ENCODE measurements at regions not wholly inside any gene's neighbourhood (a gene's known extent, or its start where the extent isn't known, plus 50 kb on each side); places are given as distances from the start of the nearest gene placed in this dataset.

- Mint-ChIP-seq H3K36me3 (no peaks in the 10 kb centered on the region), H3K9me3 (peaks cover 2 to 6% (median 4%) of the 10 kb centered on the region in 3 donors), H3K4me1 (no peaks in the 10 kb centered on the region), H3K27me3 (no peaks in the 10 kb centered on the region), H3K4me3 (no peak overlapping the region), H3K27ac (no peak overlapping the region)
- WGBS (ENCODE audit: insufficient coverage): 83% methylated on average over 2 of the region's 7 CpGs
- ATAC-seq (replicated peaks in 1 of 4) (no peak), DNase-seq (no peak)
- no peaks in the 10 kb centered on the region for H3K4me1 ChIP-seq (ENCODE audit: control insufficient read depth in 1 of 2, extremely low read depth in 1 of 2, insufficient read depth in 2 of 2, low read length in 2 of 2)
- H3K9me3 ChIP-seq: no peaks in the 10 kb centered on the region
- no peak overlapping the region for H3K4me3 ChIP-seq (ENCODE audit: control insufficient read depth in 1 of 2, extremely low read depth in 1 of 2, low read length in 1 of 2)
- H3K27me3 ChIP-seq (replicated peaks in 1 of 2; ENCODE audit: control insufficient read depth in 2 of 2, extremely low read depth in 1 of 2, insufficient read depth in 2 of 2, low read length in 1 of 2): peaks cover 0 to 27% of the 10 kb centered on the region in 2 experiments
- H3K36me3 ChIP-seq (ENCODE audit: control insufficient read depth in 2 of 2, extremely low read depth in 1 of 2, insufficient read depth in 1 of 2, low read length in 1 of 2): no peaks in the 10 kb centered on the region
- POLR2A ChIA-PET: no interaction called here
- H3K27ac ChIP-seq (ENCODE audit: low read length): no peak overlapping the region
- CTCF ChIA-PET: no interaction called here
These were observed 210.1 kb upstream of the TNRC6C start for GRCh38 chr17:77748436-77748835.

GRCh38 chr17:77749321-77749751 is 209.2 kb upstream of the TNRC6C start:
- Histone ChIP-seq H3K27me3 (replicated peaks in 1 of 2; ENCODE audit: control insufficient read depth in 2 of 2, extremely low read depth in 1 of 2, insufficient read depth in 2 of 2, low read length in 1 of 2) (peaks cover 0 to 32% of the 10 kb centered on the region in 2 experiments), H3K4me1 (ENCODE audit: control insufficient read depth in 1 of 2, extremely low read depth in 1 of 2, insufficient read depth in 2 of 2, low read length in 2 of 2) (no peaks in the 10 kb centered on the region), H3K36me3 (ENCODE audit: control insufficient read depth in 2 of 2, extremely low read depth in 1 of 2, insufficient read depth in 1 of 2, low read length in 1 of 2) (no peaks in the 10 kb centered on the region), H3K9me3 (no peaks in the 10 kb centered on the region), H3K27ac (ENCODE audit: low read length) (no peak overlapping the region), H3K4me3 (ENCODE audit: control insufficient read depth in 1 of 2, extremely low read depth in 1 of 2, low read length in 1 of 2) (no peak overlapping the region)
- no peaks in the 10 kb centered on the region for H3K36me3 Mint-ChIP-seq
- H3K4me3 Mint-ChIP-seq: no peak overlapping the region
- DNase-seq (no peak), ATAC-seq (replicated peaks in 1 of 4) (no peak)
- 87% methylated on average over 5 of the region's 6 CpGs for WGBS (ENCODE audit: insufficient coverage)
- ChIA-PET POLR2A (interaction anchor here in 1 of 2 donors (0.6 kb wide), 1 partner anchor 1320 kb away, joined by 4 read pairs; no protein-coding TSS in a partner anchor), CTCF (interaction anchor here in 1 of 2 donors (1.1 kb wide), 1 partner anchor 13 kb away, joined by 4 read pairs; no protein-coding TSS in a partner anchor)
- no peaks in the 10 kb centered on the region for H3K27me3 Mint-ChIP-seq
- no peaks in the 10 kb centered on the region for H3K4me1 Mint-ChIP-seq
- no peak overlapping the region for H3K27ac Mint-ChIP-seq
- H3K9me3 Mint-ChIP-seq: peaks cover 2 to 6% (median 4%) of the 10 kb centered on the region in 3 donors

GRCh38 chr17:77749989-77750388 is 208.5 kb upstream of the TNRC6C start:
- H3K4me3 ChIP-seq (ENCODE audit: control insufficient read depth in 1 of 2, extremely low read depth in 1 of 2, low read length in 1 of 2): no peak overlapping the region
- H3K4me1 ChIP-seq (ENCODE audit: control insufficient read depth in 1 of 2, extremely low read depth in 1 of 2, insufficient read depth in 2 of 2, low read length in 2 of 2): no peaks in the 10 kb centered on the region
- ATAC-seq (replicated peaks in 1 of 4) (no peak), DNase-seq (no peak)
- Mint-ChIP-seq H3K27me3 (no peaks in the 10 kb centered on the region), H3K27ac (no peak overlapping the region), H3K4me3 (no peak overlapping the region), H3K4me1 (no peaks in the 10 kb centered on the region), H3K36me3 (no peaks in the 10 kb centered on the region), H3K9me3 (peaks cover 2 to 9% (median 4%) of the 10 kb centered on the region in 3 donors)
- H3K27me3 ChIP-seq (replicated peaks in 1 of 2; ENCODE audit: control insufficient read depth in 2 of 2, extremely low read depth in 1 of 2, insufficient read depth in 2 of 2, low read length in 1 of 2): peaks cover 0 to 29% of the 10 kb centered on the region in 2 experiments
- H3K27ac ChIP-seq (ENCODE audit: low read length): no peak overlapping the region
- no peaks in the 10 kb centered on the region for H3K36me3 ChIP-seq (ENCODE audit: control insufficient read depth in 2 of 2, extremely low read depth in 1 of 2, insufficient read depth in 1 of 2, low read length in 1 of 2)
- H3K9me3 ChIP-seq: no peaks in the 10 kb centered on the region
- WGBS (ENCODE audit: insufficient coverage): 85% methylated on average over 5 of the region's 7 CpGs
- ChIA-PET CTCF (interaction anchor here in 1 of 2 donors (1.1 kb wide), 1 partner anchor 14 kb away, joined by 4 read pairs; no protein-coding TSS in a partner anchor), POLR2A (no interaction called here)

GRCh38 chr17:77750427-77751043 is 208.0 kb upstream of the TNRC6C start:
- no peaks in the 10 kb centered on the region for H3K36me3 ChIP-seq (ENCODE audit: control insufficient read depth in 2 of 2, extremely low read depth in 1 of 2, insufficient read depth in 1 of 2, low read length in 1 of 2)
- Mint-ChIP-seq H3K4me3 (no peak overlapping the region), H3K4me1 (no peaks in the 10 kb centered on the region), H3K27ac (no peak overlapping the region), H3K27me3 (no peaks in the 10 kb centered on the region), H3K9me3 (peaks cover 0 to 4% (median 0%) of the 10 kb centered on the region in 3 donors), H3K36me3 (no peaks in the 10 kb centered on the region)
- H3K4me3 ChIP-seq (ENCODE audit: control insufficient read depth in 1 of 2, extremely low read depth in 1 of 2, low read length in 1 of 2): no peak overlapping the region
- H3K27ac ChIP-seq (ENCODE audit: low read length): no peak overlapping the region
- CTCF ChIA-PET: no interaction called here
- no peak for DNase-seq
- ATAC-seq (replicated peaks in 1 of 4): no peak
- peaks cover 0 to 32% of the 10 kb centered on the region in 2 experiments for H3K27me3 ChIP-seq (replicated peaks in 1 of 2; ENCODE audit: control insufficient read depth in 2 of 2, extremely low read depth in 1 of 2, insufficient read depth in 2 of 2, low read length in 1 of 2)
- H3K9me3 ChIP-seq: no peaks in the 10 kb centered on the region
- H3K4me1 ChIP-seq (ENCODE audit: control insufficient read depth in 1 of 2, extremely low read depth in 1 of 2, insufficient read depth in 2 of 2, low read length in 2 of 2): no peaks in the 10 kb centered on the region
- WGBS (ENCODE audit: insufficient coverage): 84% methylated on average over 4 of the region's 5 CpGs
- POLR2A ChIA-PET: no interaction called here

GRCh38 chr17:77753246-77753645 is 205.3 kb upstream of the TNRC6C start:
- H3K36me3 ChIP-seq (ENCODE audit: control insufficient read depth in 2 of 2, extremely low read depth in 1 of 2, insufficient read depth in 1 of 2, low read length in 1 of 2): no peaks in the 10 kb centered on the region
- no peak overlapping the region for H3K4me3 ChIP-seq (ENCODE audit: control insufficient read depth in 1 of 2, extremely low read depth in 1 of 2, low read length in 1 of 2)
- CTCF ChIA-PET: no interaction called here
- DNase-seq: no peak
- no peak overlapping the region for H3K27ac ChIP-seq (ENCODE audit: low read length)
- no peaks in the 10 kb centered on the region for H3K36me3 Mint-ChIP-seq
- peaks cover 0 to 32% of the 10 kb centered on the region in 2 experiments for H3K27me3 ChIP-seq (replicated peaks in 1 of 2; ENCODE audit: control insufficient read depth in 2 of 2, extremely low read depth in 1 of 2, insufficient read depth in 2 of 2, low read length in 1 of 2)
- H3K4me3 Mint-ChIP-seq: no peak overlapping the region
- no peak overlapping the region for H3K27ac Mint-ChIP-seq
- POLR2A ChIA-PET: interaction anchor here in 1 of 2 donors (0.6 kb wide), 1 partner anchor 114 kb away, joined by 4 read pairs; no protein-coding TSS in a partner anchor
- H3K4me1 Mint-ChIP-seq: no peaks in the 10 kb centered on the region
- ATAC-seq (replicated peaks in 1 of 4): no peak
- H3K9me3 Mint-ChIP-seq: peaks cover 0 to 4% (median 0%) of the 10 kb centered on the region in 3 donors
- H3K27me3 Mint-ChIP-seq: no peaks in the 10 kb centered on the region
- 86% methylated on average over 1 of the region's 8 CpGs for WGBS (ENCODE audit: insufficient coverage)
- H3K9me3 ChIP-seq: no peaks in the 10 kb centered on the region
- H3K4me1 ChIP-seq (ENCODE audit: control insufficient read depth in 1 of 2, extremely low read depth in 1 of 2, insufficient read depth in 2 of 2, low read length in 2 of 2): no peaks in the 10 kb centered on the region

- ATAC-seq (replicated peaks in 1 of 4) (no peak), DNase-seq (no peak)
- Histone ChIP-seq H3K36me3 (ENCODE audit: control insufficient read depth in 2 of 2, extremely low read depth in 1 of 2, insufficient read depth in 1 of 2, low read length in 1 of 2) (no peaks in the 10 kb centered on the region), H3K27me3 (replicated peaks in 1 of 2; ENCODE audit: control insufficient read depth in 2 of 2, extremely low read depth in 1 of 2, insufficient read depth in 2 of 2, low read length in 1 of 2) (peaks cover 0 to 32% of the 10 kb centered on the region in 2 experiments), H3K4me3 (ENCODE audit: control insufficient read depth in 1 of 2, extremely low read depth in 1 of 2, low read length in 1 of 2) (no peak overlapping the region), H3K9me3 (no peaks in the 10 kb centered on the region), H3K27ac (ENCODE audit: low read length) (no peak overlapping the region), H3K4me1 (ENCODE audit: control insufficient read depth in 1 of 2, extremely low read depth in 1 of 2, insufficient read depth in 2 of 2, low read length in 2 of 2) (no peaks in the 10 kb centered on the region)
- H3K4me3 Mint-ChIP-seq: no peak overlapping the region
- H3K27ac Mint-ChIP-seq: no peak overlapping the region
- POLR2A ChIA-PET: interaction anchor here (0.5 to 0.6 kb wide), 2 partner anchors 114 to 231 kb away, joined by 3 to 4 read pairs; no protein-coding TSS in a partner anchor
- peaks cover 0 to 4% (median 0%) of the 10 kb centered on the region in 3 donors for H3K9me3 Mint-ChIP-seq
- H3K4me1 Mint-ChIP-seq: no peaks in the 10 kb centered on the region
- 88% methylated on average over 4 of the region's 12 CpGs for WGBS (ENCODE audit: insufficient coverage)
- no peaks in the 10 kb centered on the region for H3K36me3 Mint-ChIP-seq
- CTCF ChIA-PET: interaction anchor here in 1 of 2 donors (0.7 kb wide), 1 partner anchor 831 kb away, joined by 3 read pairs; no protein-coding TSS in a partner anchor
- H3K27me3 Mint-ChIP-seq: no peaks in the 10 kb centered on the region
These were observed 204.7 kb upstream of the TNRC6C start for GRCh38 chr17:77753691-77754245.
